GM21423 (cell line): ENCODE measurements at regions not wholly inside any gene's neighbourhood (a gene's known extent, or its start where the extent isn't known, plus 50 kb on each side); places are given as distances from the start of the nearest gene placed in this dataset.

Experiments
- ATAC-seq: cut with Tn5 transposase; IDR thresholded peaks from one replicate; pipeline ENCODE4 v1.9.1; 2021; ENCODE audit warnings: mild to moderate bottlenecking, moderate library complexity; ENCODE audit not compliant: unreplicated experiment

GRCh38 chr18:44181951-44182747, 498.5 kb upstream of the SETBP1 start:
- ATAC-seq: no peak

- no peak for ATAC-seq
Observed at GRCh38 chr18:44186001-44186400, 494.7 kb upstream of the SETBP1 start.

- no peak for ATAC-seq
Observed at GRCh38 chr18:44187090-44187489, 493.6 kb upstream of the SETBP1 start.

- no peak for ATAC-seq
Observed at GRCh38 chr18:44195394-44196140, 485.1 kb upstream of the SETBP1 start.

- ATAC-seq: no peak
Observed at GRCh38 chr18:44197832-44198611, 482.7 kb upstream of the SETBP1 start.

- ATAC-seq: no peak
Observed at GRCh38 chr18:44198612-44199284, 481.9 kb upstream of the SETBP1 start.

- no peak for ATAC-seq
Observed at GRCh38 chr18:44213293-44213692, 467.4 kb upstream of the SETBP1 start.

GRCh38 chr18:44214396-44214795, 466.3 kb upstream of the SETBP1 start:
- ATAC-seq: no peak

- ATAC-seq: no peak
Observed at GRCh38 chr18:44216169-44216568, 464.5 kb upstream of the SETBP1 start.

GRCh38 chr18:44227501-44227900, 453.2 kb upstream of the SETBP1 start:
- ATAC-seq: no peak

- ATAC-seq: no peak
Observed at GRCh38 chr18:44229693-44230108, 451.0 kb upstream of the SETBP1 start.

GRCh38 chr18:44231936-44232335, 448.8 kb upstream of the SETBP1 start:
- no peak for ATAC-seq

GRCh38 chr18:44232500-44232899, 448.2 kb upstream of the SETBP1 start:
- no peak for ATAC-seq

GRCh38 chr18:44238454-44238853, 442.2 kb upstream of the SETBP1 start:
- ATAC-seq: no peak

- no peak for ATAC-seq
Observed at GRCh38 chr18:44238911-44239310, 441.8 kb upstream of the SETBP1 start.

GRCh38 chr18:44241020-44241419, 439.7 kb upstream of the SETBP1 start:
- ATAC-seq: no peak

- ATAC-seq: no peak
Observed at GRCh38 chr18:44245019-44245418, 435.7 kb upstream of the SETBP1 start.

- ATAC-seq: no peak
Observed at GRCh38 chr18:44246001-44246400, 434.7 kb upstream of the SETBP1 start.

- ATAC-seq: no peak
Observed at GRCh38 chr18:44258086-44258485, 422.6 kb upstream of the SETBP1 start.

- no peak for ATAC-seq
Observed at GRCh38 chr18:44258576-44258975, 422.1 kb upstream of the SETBP1 start.

GRCh38 chr18:44259610-44260009, 421.1 kb upstream of the SETBP1 start:
- ATAC-seq: no peak
